Natural killer cell (primary cell): ENCODE measurements at regions not wholly inside any gene's neighbourhood (a gene's known extent, or its start where the extent isn't known, plus 50 kb on each side); places are given as distances from the start of the nearest gene placed in this dataset.

Experiments used
- ATAC-seq, 3 donors: fragments of 150-1000 bp in 2 of 3; fragments of 200-7000 bp in 1 of 3; cut with Tn5 transposase; 1 replicate in 1 of 3; 2 replicates in 2 of 3; pipeline ENCODE4 v1.10.0; 2021; ENCODE audit warnings: mild to moderate bottlenecking in 2 of 3, moderate library complexity in 2 of 3
- DNase-seq, 2 donors: peaks; one replicate each; pipeline versions ENCODE4 v3.0.0 to v3.0.0-alpha.2; 2013 to 2021; ENCODE audit warnings: mixed read lengths in 1 of 2
- H3K27ac ChIP-seq: one replicate; pipeline ENCODE4 v1.5.1; 2013; ENCODE audit warnings: mild to moderate bottlenecking, low read length
- H3K27me3 ChIP-seq: one replicate; pipeline ENCODE4 v1.6.1; 2013; ENCODE audit warnings: low read length; ENCODE audit not compliant: control insufficient read depth, insufficient read depth
- H3K36me3 ChIP-seq: one replicate; pipeline ENCODE4 v1.6.1; 2013; ENCODE audit warnings: low read length; ENCODE audit not compliant: control insufficient read depth, insufficient read depth
- H3K4me1 ChIP-seq: one replicate; pipeline ENCODE4 v1.6.1; 2013; ENCODE audit warnings: low read length; ENCODE audit not compliant: control insufficient read depth, insufficient read depth
- H3K4me3 ChIP-seq: one replicate; pipeline ENCODE4 v1.5.1; 2013; ENCODE audit warnings: low read length
- H3K9me3 ChIP-seq: one replicate; pipeline ENCODE4 v1.6.1; 2013; ENCODE audit warnings: low read length; ENCODE audit not compliant: control insufficient read depth, insufficient read depth
- H3K27ac Mint-ChIP-seq, 2 donors: one replicate each; pipeline ENCODE4 v1.8.0; 2022; ENCODE audit warnings: mild to moderate bottlenecking in 2 of 2, mixed read lengths in 2 of 2, moderate library complexity in 1 of 2
- H3K27me3 Mint-ChIP-seq, 2 donors: one replicate each; pipeline ENCODE4 v1.8.0; 2022; ENCODE audit warnings: low read depth in 2 of 2, mixed read lengths in 2 of 2
- H3K36me3 Mint-ChIP-seq: one replicate; pipeline ENCODE4 v1.8.0; 2022; ENCODE audit warnings: mixed read lengths
- H3K4me1 Mint-ChIP-seq, 2 donors: one replicate each; pipeline ENCODE4 v1.8.0; 2022; ENCODE audit warnings: mixed read lengths in 2 of 2
- H3K4me3 Mint-ChIP-seq: one replicate; pipeline ENCODE4 v1.8.0; 2022; ENCODE audit warnings: mild to moderate bottlenecking, moderate library complexity, mixed read lengths
- H3K9me3 Mint-ChIP-seq, 2 donors: one replicate each; pipeline ENCODE4 v1.8.0; 2022; ENCODE audit warnings: mixed read lengths in 2 of 2
- CTCF ChIP-seq: fragments of 200-600 bp; IDR thresholded peaks from one replicate; pipeline ENCODE4 v1.8.0; 2022; ENCODE audit warnings: antibody characterized with exemption
- WGBS: methylation state at CpG from one replicate; pipeline ENCODE4 v1.1.7; 2013; ENCODE audit warnings: missing lambda C conversion rate; ENCODE audit not compliant: insufficient coverage; 5-methylcytosine and 5-hydroxymethylcytosine counted together
- intact Hi-C: fragments of 100-400 bp; cut with micrococcal nuclease; formaldehyde crosslinking; loops from one replicate; pipeline ENCODE4 v1.14.2; 2022

GRCh38 chr1:64318428-64318827 is 115.0 kb downstream of the UBE2U start:
- no peak for ATAC-seq
- Mint-ChIP-seq H3K4me3 (no peak overlapping the region), H3K27me3 (peaks cover 6 to 7% of the 10 kb centered on the region in 2 donors), H3K27ac (no peak overlapping the region), H3K36me3 (no peaks in the 10 kb centered on the region), H3K9me3 (no peaks in the 10 kb centered on the region), H3K4me1 (no peaks in the 10 kb centered on the region)
- intact Hi-C loops = no loop called here
- H3K9me3 ChIP-seq = no peaks in the 10 kb centered on the region
- H3K4me1 ChIP-seq = no peaks in the 10 kb centered on the region
- no peak for TF ChIP-seq CTCF
- H3K27me3 ChIP-seq = no peaks in the 10 kb centered on the region
- no peak overlapping the region for H3K27ac ChIP-seq
- no peaks in the 10 kb centered on the region for H3K36me3 ChIP-seq
- no peak for DNase-seq
- WGBS = 100% methylated on average over 3 of the region's 3 CpGs
- no peak overlapping the region for H3K4me3 ChIP-seq

DNA sequence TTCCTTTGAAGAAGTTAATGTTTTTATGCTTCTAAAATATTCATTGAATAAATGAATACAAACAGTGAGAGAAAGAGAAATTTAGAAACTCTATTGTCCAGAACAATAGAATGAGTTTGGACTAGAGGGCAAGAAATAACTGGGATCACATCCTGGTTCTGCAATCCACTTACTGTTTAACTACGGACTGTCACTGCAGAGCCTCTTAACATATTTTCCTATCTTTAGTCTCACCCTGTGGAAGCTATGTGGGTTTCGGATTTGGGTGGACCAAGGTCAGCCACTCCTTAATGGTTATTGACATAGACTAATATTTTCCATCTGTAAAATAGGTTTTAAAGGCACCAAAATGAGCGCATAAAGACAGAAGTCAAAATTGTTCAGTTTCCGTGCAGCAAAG is 116.6 kb downstream of the UBE2U start:
- no peak overlapping the region for H3K4me3 ChIP-seq
- H3K36me3 ChIP-seq = no peaks in the 10 kb centered on the region
- H3K27me3 ChIP-seq = no peaks in the 10 kb centered on the region
- Mint-ChIP-seq H3K36me3 (no peaks in the 10 kb centered on the region), H3K4me1 (no peaks in the 10 kb centered on the region), H3K9me3 (no peaks in the 10 kb centered on the region), H3K27me3 (peaks cover 6 to 7% of the 10 kb centered on the region in 2 donors), H3K4me3 (no peak overlapping the region), H3K27ac (no peak overlapping the region)
- TF ChIP-seq CTCF = no peak
- DNase-seq (no peak), ATAC-seq (no peak)
- H3K27ac ChIP-seq = no peak overlapping the region
- WGBS = 100% methylated on average over 2 of the region's 4 CpGs
- H3K9me3 ChIP-seq = no peaks in the 10 kb centered on the region
- intact Hi-C loops = no loop called here
- H3K4me1 ChIP-seq = no peaks in the 10 kb centered on the region

DNA sequence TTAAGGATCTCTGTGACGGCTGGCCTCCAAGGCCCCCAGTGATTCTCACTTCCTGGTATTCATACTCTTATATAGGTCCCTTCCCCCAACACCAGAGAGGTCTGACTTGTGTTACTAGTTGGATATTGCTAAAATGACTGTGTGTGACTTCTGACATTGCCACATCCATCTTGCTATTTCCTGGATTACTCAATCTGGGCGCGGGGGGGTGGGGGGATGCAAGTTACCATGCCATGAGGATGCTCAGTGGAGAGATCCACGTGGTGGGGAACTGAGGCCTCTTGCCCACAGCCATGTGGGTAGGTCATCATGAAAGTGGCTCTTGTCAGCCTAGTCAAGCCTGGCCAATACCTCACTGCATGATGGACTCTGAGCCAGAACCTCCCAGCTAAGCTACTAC is 117.0 kb downstream of the UBE2U start:
- Histone ChIP-seq H3K9me3 (no peaks in the 10 kb centered on the region), H3K4me3 (no peak overlapping the region), H3K4me1 (no peaks in the 10 kb centered on the region), H3K36me3 (no peaks in the 10 kb centered on the region), H3K27me3 (no peaks in the 10 kb centered on the region), H3K27ac (no peak overlapping the region)
- 24% methylated on average over 3 of the region's 4 CpGs for WGBS
- no peak for TF ChIP-seq CTCF
- ATAC-seq (no peak), DNase-seq (no peak)
- Mint-ChIP-seq H3K27me3 (peaks cover 6 to 7% of the 10 kb centered on the region in 2 donors), H3K9me3 (no peaks in the 10 kb centered on the region), H3K36me3 (no peaks in the 10 kb centered on the region), H3K27ac (no peak overlapping the region), H3K4me1 (no peaks in the 10 kb centered on the region), H3K4me3 (no peak overlapping the region)
- intact Hi-C loops = no loop called here

DNA sequence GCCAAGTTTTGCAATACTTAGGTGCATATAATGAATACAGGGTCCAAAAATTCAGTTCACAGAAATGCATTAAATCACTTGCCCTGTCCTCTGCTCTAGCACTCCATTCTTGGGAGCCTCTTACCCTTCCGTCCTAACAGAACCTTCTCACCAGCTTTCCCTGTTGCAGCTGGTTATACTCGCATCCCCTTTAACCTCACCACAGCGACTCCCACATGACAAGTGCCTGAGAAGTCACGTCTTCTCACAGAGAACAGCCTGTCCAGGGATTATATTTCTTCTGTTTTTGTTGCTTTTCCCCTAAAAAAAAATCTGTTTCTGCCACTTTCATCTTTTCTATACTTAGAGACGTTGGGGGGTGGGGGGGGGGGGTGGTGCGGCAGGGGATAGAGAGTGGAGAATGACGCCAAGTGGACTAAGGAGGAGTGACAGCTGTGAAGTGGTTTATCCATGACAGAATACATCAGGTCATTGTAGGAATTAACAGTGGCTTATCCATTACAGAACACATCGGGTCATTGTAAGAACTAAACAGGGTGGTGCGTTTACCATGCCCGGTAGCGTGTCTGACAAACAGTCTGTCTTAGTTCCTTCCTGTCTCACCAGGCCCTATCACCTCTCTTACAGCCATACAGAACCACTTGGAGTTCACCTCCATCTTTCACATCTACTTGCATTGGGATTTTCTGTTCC is 117.6 kb downstream of the UBE2U start:
- Histone ChIP-seq H3K9me3 (no peaks in the 10 kb centered on the region), H3K4me3 (no peak overlapping the region), H3K4me1 (no peaks in the 10 kb centered on the region), H3K36me3 (no peaks in the 10 kb centered on the region), H3K27me3 (no peaks in the 10 kb centered on the region), H3K27ac (no peak overlapping the region)
- Mint-ChIP-seq H3K36me3 (no peaks in the 10 kb centered on the region), H3K9me3 (no peaks in the 10 kb centered on the region), H3K27ac (no peak overlapping the region), H3K27me3 (peaks cover 6 to 7% of the 10 kb centered on the region in 2 donors), H3K4me3 (no peak overlapping the region), H3K4me1 (no peaks in the 10 kb centered on the region)
- DNase-seq (no peak), ATAC-seq (no peak)
- intact Hi-C loops = no loop called here
- WGBS = 92% methylated on average over 10 of the region's 11 CpGs
- no peak for TF ChIP-seq CTCF
